Caco-2 (cell line): ENCODE measurements at regions not wholly inside any gene's neighbourhood (a gene's known extent, or its start where the extent isn't known, plus 50 kb on each side); places are given as distances from the start of the nearest gene placed in this dataset.

Experiments
- BruUV-seq: library from RNA; stranded (reverse); fragments of 400-500 nt; replicated peaks from 2 replicates; lab custom pipeline; 2021; lab: Mats Ljungman, UMichigan
- CTCF ChIA-PET: fragments of 300-600 bp; sonication (Branson Sonifier 250); formaldehyde crosslinking; loops from one replicate; lab custom pipeline; 2022; ENCODE audit warnings: antibody characterized with exemption; lab: Charles Lee
- POLR2A ChIA-PET: fragments of 300-600 bp; sonication (Branson Sonifier 250); formaldehyde crosslinking; loops from one replicate; lab custom pipeline; 2022; ENCODE audit warnings: antibody characterized with exemption; lab: Charles Lee
- DNase-seq, 2 experiments: peaks; one replicate each; pipeline versions ENCODE4 v3.0.0 to v3.0.0-alpha.2; 2020 to 2022
- H3K27me3 ChIP-seq: replicated peaks from 2 replicates; pipeline ENCODE4 v1.6.0; 2011; ENCODE audit warnings: low read length; ENCODE audit not compliant: control insufficient read depth, insufficient read depth
- H3K36me3 ChIP-seq: 2 replicates; pipeline ENCODE4 v1.5.1; 2011; ENCODE audit warnings: low read length; ENCODE audit not compliant: control insufficient read depth, insufficient read depth
- H3K4me1 ChIP-seq: fragments of 250-450 bp; sonication (Bioruptor Pico); 2 replicates; pipeline ENCODE4 v1.5.1; 2020; ENCODE audit warnings: mild to moderate bottlenecking
- H3K4me3 ChIP-seq: 2 replicates; pipeline ENCODE4 v1.5.1; 2011; ENCODE audit warnings: low read depth, mild to moderate bottlenecking, control low read depth, low read length
- H3K9me3 ChIP-seq: fragments of 250-450 bp; sonication (Bioruptor Pico); 2 replicates; pipeline ENCODE4 v1.5.1; 2020; ENCODE audit warnings: mild to moderate bottlenecking, moderate library complexity
- H3K27ac Mint-ChIP-seq: one replicate; pipeline ENCODE4 v1.8.0; 2022; ENCODE audit warnings: mixed read lengths; ENCODE audit not compliant: unreplicated experiment
- H3K27me3 Mint-ChIP-seq: one replicate; pipeline ENCODE4 v1.8.0; 2022; ENCODE audit warnings: mixed read lengths; ENCODE audit not compliant: insufficient read depth, unreplicated experiment
- H3K36me3 Mint-ChIP-seq: one replicate; pipeline ENCODE4 v1.8.0; 2022; ENCODE audit warnings: mild to moderate bottlenecking, mixed read lengths; ENCODE audit not compliant: insufficient read depth, unreplicated experiment
- H3K4me1 Mint-ChIP-seq: one replicate; pipeline ENCODE4 v1.8.0; 2022; ENCODE audit warnings: low read depth, mixed read lengths; ENCODE audit not compliant: unreplicated experiment
- H3K4me3 Mint-ChIP-seq: one replicate; pipeline ENCODE4 v1.8.0; 2022; ENCODE audit warnings: mild to moderate bottlenecking, moderate library complexity, mixed read lengths; ENCODE audit not compliant: unreplicated experiment
- H3K9me3 Mint-ChIP-seq: one replicate; pipeline ENCODE4 v1.8.0; 2022; ENCODE audit warnings: mixed read lengths; ENCODE audit not compliant: unreplicated experiment
- CTCF ChIP-seq, 2 experiments: fragments of 200-600 bp in 1 of 2; IDR thresholded peaks; 1 replicate in 1 of 2; 2 replicates in 1 of 2; pipeline versions ENCODE4 v1.5.1 to v1.8.0; 2011 to 2022; ENCODE audit warnings: antibody characterized with exemption in 1 of 2, control low read depth in 1 of 2, inconsistent platforms in 1 of 2, low read depth in 1 of 2, low read length in 1 of 2, mild to moderate bottlenecking in 1 of 2, moderate library complexity in 1 of 2; ENCODE audit not compliant: insufficient read depth in 1 of 2, severe bottlenecking in 1 of 2, unreplicated experiment in 1 of 2
- intact Hi-C: fragments of 100-400 bp; cut with micrococcal nuclease; formaldehyde crosslinking; loops from one replicate; pipeline ENCODE4 v1.10.0; 2022; ENCODE audit not compliant: unreplicated experiment

GRCh38 chrX:97931586-97931985, 1047.9 kb downstream of the RPA4 start:
- no TSS peak for BruUV-seq
- Histone ChIP-seq H3K4me3 (no peak overlapping the region), H3K9me3 (no peaks in the 10 kb centered on the region), H3K4me1 (no peaks in the 10 kb centered on the region), H3K36me3 (no peaks in the 10 kb centered on the region), H3K27me3 (no peaks in the 10 kb centered on the region)
- intact Hi-C loops, result no loop called here
- ChIA-PET POLR2A (no interaction called here), CTCF (no interaction called here)
- DNase-seq, result no peak
- no peak for TF ChIP-seq CTCF (IDR thresholded peaks at IDR 0.05; ENCODE audit: insufficient read depth in 1 of 2, low read depth in 1 of 2, low read length in 1 of 2, severe bottlenecking in 1 of 2, unreplicated experiment in 1 of 2)
- no peak overlapping the region for H3K4me3 Mint-ChIP-seq
- H3K4me1 Mint-ChIP-seq, result no peaks in the 10 kb centered on the region
- H3K27ac Mint-ChIP-seq, result no peak overlapping the region
- H3K36me3 Mint-ChIP-seq, result no peaks in the 10 kb centered on the region
- no peaks in the 10 kb centered on the region for H3K9me3 Mint-ChIP-seq
- no peaks in the 10 kb centered on the region for H3K27me3 Mint-ChIP-seq

GRCh38 chrX:97936296-97936695, 1052.6 kb downstream of the RPA4 start:
- no peak for TF ChIP-seq CTCF (IDR thresholded peaks at IDR 0.05; ENCODE audit: insufficient read depth in 1 of 2, low read depth in 1 of 2, low read length in 1 of 2, severe bottlenecking in 1 of 2, unreplicated experiment in 1 of 2)
- H3K9me3 ChIP-seq, result no peaks in the 10 kb centered on the region
- H3K4me3 ChIP-seq, result no peak overlapping the region
- H3K36me3 ChIP-seq, result no peaks in the 10 kb centered on the region
- no peaks in the 10 kb centered on the region for H3K4me1 Mint-ChIP-seq
- no TSS peak for BruUV-seq
- no peaks in the 10 kb centered on the region for H3K27me3 ChIP-seq
- intact Hi-C loops, result no loop called here
- DNase-seq, result no peak
- H3K27ac Mint-ChIP-seq, result no peak overlapping the region
- ChIA-PET POLR2A (no interaction called here), CTCF (no interaction called here)
- H3K36me3 Mint-ChIP-seq, result no peaks in the 10 kb centered on the region
- no peaks in the 10 kb centered on the region for H3K27me3 Mint-ChIP-seq
- no peaks in the 10 kb centered on the region for H3K9me3 Mint-ChIP-seq
- H3K4me1 ChIP-seq, result no peaks in the 10 kb centered on the region
- no peak overlapping the region for H3K4me3 Mint-ChIP-seq

DNA sequence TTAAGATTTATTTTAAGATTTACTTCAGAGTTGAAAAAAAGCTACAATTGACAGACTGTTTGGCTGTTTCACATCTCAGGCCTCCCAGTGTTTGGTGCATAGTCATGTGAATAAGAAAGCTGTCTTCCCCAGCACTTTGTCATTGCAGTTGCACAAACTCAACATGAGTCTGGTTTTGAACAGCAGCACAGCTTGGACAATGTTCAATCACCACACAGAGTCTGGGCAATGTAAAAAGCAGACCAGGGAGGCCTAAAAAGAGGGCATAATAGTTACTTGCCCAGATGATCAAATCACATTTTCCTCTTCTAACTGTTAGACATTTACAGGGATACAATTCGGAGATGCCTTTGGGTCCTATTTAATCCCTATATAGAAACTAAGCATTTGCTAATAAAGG, 1055.0 kb downstream of the RPA4 start:
- Mint-ChIP-seq H3K27me3 (peaks cover 3% of the 10 kb centered on the region), H3K36me3 (no peaks in the 10 kb centered on the region), H3K4me1 (no peaks in the 10 kb centered on the region), H3K9me3 (no peaks in the 10 kb centered on the region), H3K27ac (no peak overlapping the region), H3K4me3 (no peak overlapping the region)
- Histone ChIP-seq H3K27me3 (no peaks in the 10 kb centered on the region), H3K9me3 (no peaks in the 10 kb centered on the region), H3K4me1 (no peaks in the 10 kb centered on the region), H3K36me3 (no peaks in the 10 kb centered on the region), H3K4me3 (no peak overlapping the region)
- BruUV-seq, result no TSS peak
- intact Hi-C loops, result no loop called here
- no peak for TF ChIP-seq CTCF (IDR thresholded peaks at IDR 0.05; ENCODE audit: insufficient read depth in 1 of 2, low read depth in 1 of 2, low read length in 1 of 2, severe bottlenecking in 1 of 2, unreplicated experiment in 1 of 2)
- ChIA-PET POLR2A (no interaction called here), CTCF (no interaction called here)
- DNase-seq, result no peak
